Fibroblast of upper back skin (primary cell): ENCODE measurements at regions not wholly inside any gene's neighbourhood (a gene's known extent, or its start where the extent isn't known, plus 50 kb on each side); places are given as distances from the start of the nearest gene placed in this dataset.

Source experiments
- DNase-seq: peaks from one replicate; pipeline ENCODE4 v3.0.0-alpha.2; 2013

- DNase-seq, result no peak
These were observed 53.7 kb upstream of the DOCK1 start for GRCh38 chr10:126851414-126852108.

- no peak for DNase-seq
These were observed 50.3 kb upstream of the DOCK1 start for GRCh38 chr10:126854726-126855495.
